ENCODE measurements at regions not wholly inside any gene's neighbourhood (a gene's known extent, or its start where the extent isn't known, plus 50 kb on each side); places are given as distances from the start of the nearest gene placed in this dataset.

- in situ Hi-C loops (cut with HindIII; ENCODE audit: low sequenced_read_pairs): no loop called here
- no peak overlapping the region for H3K4me3 ChIP-seq (ENCODE audit: low read depth, low read length)
- no peak for DNase-seq (ENCODE audit: low read depth, low spot score)
- TF ChIP-seq CTCF (IDR thresholded peaks at IDR 0.05; ENCODE audit: low read depth, low read length): no peak
These were observed 1748.4 kb downstream of the MRPL39 start for GRCh38 chr21:23858878-23859277.

- in situ Hi-C loops (cut with HindIII; ENCODE audit: low sequenced_read_pairs): no loop called here
- peak; percentile 43 for TF ChIP-seq CTCF (IDR thresholded peaks at IDR 0.05; ENCODE audit: low read depth, low read length)
- peak; percentile 24 for DNase-seq (ENCODE audit: low read depth, low spot score)
These were observed 1753.4 kb downstream of the MRPL39 start for GRCh38 chr21:23853796-23854379.

GRCh38 chr21:23837564-23837963 is 1769.7 kb downstream of the MRPL39 start:
- DNase-seq (ENCODE audit: low read depth, low spot score): no peak
- H3K4me3 ChIP-seq (ENCODE audit: low read depth, low read length): no peak overlapping the region
- no peak for TF ChIP-seq CTCF (IDR thresholded peaks at IDR 0.05; ENCODE audit: low read depth, low read length)
- in situ Hi-C loops (cut with HindIII; ENCODE audit: low sequenced_read_pairs): no loop called here

More at GRCh38 chr21:23853796-23854379, 1753.4 kb downstream of the MRPL39 start:
- no peak overlapping the region for H3K4me3 ChIP-seq (ENCODE audit: low read depth, low read length)

GRCh38 chr21:23822760-23823159 is 1784.5 kb downstream of the MRPL39 start:
- in situ Hi-C loops (cut with HindIII; ENCODE audit: low sequenced_read_pairs): no loop called here
- no peak for TF ChIP-seq CTCF (IDR thresholded peaks at IDR 0.05; ENCODE audit: low read depth, low read length)
- no peak overlapping the region for H3K4me3 ChIP-seq (ENCODE audit: low read depth, low read length)
- no peak for DNase-seq (ENCODE audit: low read depth, low spot score)

- no peak overlapping the region for H3K4me3 ChIP-seq (ENCODE audit: low read depth, low read length)
- in situ Hi-C loops (cut with HindIII; ENCODE audit: low sequenced_read_pairs): no loop called here
- no peak for DNase-seq (ENCODE audit: low read depth, low spot score)
- TF ChIP-seq CTCF (IDR thresholded peaks at IDR 0.05; ENCODE audit: low read depth, low read length): no peak
These were observed 1789.9 kb downstream of the MRPL39 start for GRCh38 chr21:23817337-23817736.

GRCh38 chr21:23812485-23812884 is 1794.8 kb downstream of the MRPL39 start:
- no peak for TF ChIP-seq CTCF (IDR thresholded peaks at IDR 0.05; ENCODE audit: low read depth, low read length)
- in situ Hi-C loops (cut with HindIII; ENCODE audit: low sequenced_read_pairs): no loop called here
- DNase-seq (ENCODE audit: low read depth, low spot score): no peak
- H3K4me3 ChIP-seq (ENCODE audit: low read depth, low read length): no peak overlapping the region
